Type B pancreatic cell (in vitro differentiated cells): ENCODE measurements at regions not wholly inside any gene's neighbourhood (a gene's known extent, or its start where the extent isn't known, plus 50 kb on each side); places are given as distances from the start of the nearest gene placed in this dataset.
"Not testable (repeated sequence)": the region's sequence is repeated elsewhere in the genome, so short reads cannot be mapped to it uniquely, and the experiment has no call there.

Source experiments
- DNase-seq: peaks from one replicate; pipeline ENCODE4 v3.0.0; 2021; ENCODE audit warnings: mixed read lengths; ENCODE audit not compliant: unreplicated experiment; ENCODE audit errors: extremely low spot score
- H3K27ac Mint-ChIP-seq: 2 replicates; pipeline ENCODE4 v1.8.0; 2021; ENCODE audit warnings: mild to moderate bottlenecking, mixed read lengths
- H3K27me3 Mint-ChIP-seq: 2 replicates; pipeline ENCODE4 v1.8.0; 2021; ENCODE audit warnings: mixed read lengths
- H3K36me3 Mint-ChIP-seq: 2 replicates; pipeline ENCODE4 v1.8.0; 2021; ENCODE audit warnings: mixed read lengths
- H3K4me1 Mint-ChIP-seq: one replicate; pipeline ENCODE4 v1.8.0; 2021; ENCODE audit warnings: mixed read lengths; ENCODE audit not compliant: unreplicated experiment
- H3K4me3 Mint-ChIP-seq: 2 replicates; pipeline ENCODE4 v1.8.0; 2021; ENCODE audit warnings: mild to moderate bottlenecking, mixed read lengths
- H3K9me3 Mint-ChIP-seq: 2 replicates; pipeline ENCODE4 v1.8.0; 2021; ENCODE audit warnings: mixed read lengths
- TF ChIP-seq, protein P1 (sequence below): fragments of 200-600 bp; sonication (generic); conservative IDR thresholded peaks from 2 replicates; pipeline ENCODE4 v1.5.0; 2021; ENCODE audit warnings: antibody characterized with exemption, mild to moderate bottlenecking

DNA sequence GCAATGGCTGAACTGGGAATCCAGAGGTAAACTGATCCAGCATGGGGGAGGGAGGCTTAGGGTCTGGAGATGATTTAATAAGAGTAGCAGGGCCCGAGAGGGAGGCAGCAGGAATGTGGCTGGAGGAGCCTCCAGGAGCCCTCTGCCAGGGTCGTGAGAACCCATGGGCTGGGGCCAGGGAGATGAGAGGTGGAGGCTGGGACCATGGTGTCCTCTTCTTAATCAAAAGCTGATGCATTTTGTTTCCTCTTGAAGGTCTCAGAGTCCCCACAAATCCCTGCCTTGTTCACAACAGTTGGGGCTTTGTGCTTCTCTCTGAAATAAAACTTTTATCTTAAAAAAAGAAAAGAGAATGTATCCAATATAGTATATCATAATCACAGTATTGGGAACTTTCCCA, 123.7 kb upstream of the ZNF516 start:
- no peak for DNase-seq
- H3K9me3 Mint-ChIP-seq = no peaks in the 10 kb centered on the region
- H3K36me3 Mint-ChIP-seq = no peaks in the 10 kb centered on the region
- H3K27me3 Mint-ChIP-seq = peaks cover 3% of the 10 kb centered on the region
- H3K27ac Mint-ChIP-seq = peak overlapping the region; percentile 92
- TF ChIP-seq, protein P1, sequence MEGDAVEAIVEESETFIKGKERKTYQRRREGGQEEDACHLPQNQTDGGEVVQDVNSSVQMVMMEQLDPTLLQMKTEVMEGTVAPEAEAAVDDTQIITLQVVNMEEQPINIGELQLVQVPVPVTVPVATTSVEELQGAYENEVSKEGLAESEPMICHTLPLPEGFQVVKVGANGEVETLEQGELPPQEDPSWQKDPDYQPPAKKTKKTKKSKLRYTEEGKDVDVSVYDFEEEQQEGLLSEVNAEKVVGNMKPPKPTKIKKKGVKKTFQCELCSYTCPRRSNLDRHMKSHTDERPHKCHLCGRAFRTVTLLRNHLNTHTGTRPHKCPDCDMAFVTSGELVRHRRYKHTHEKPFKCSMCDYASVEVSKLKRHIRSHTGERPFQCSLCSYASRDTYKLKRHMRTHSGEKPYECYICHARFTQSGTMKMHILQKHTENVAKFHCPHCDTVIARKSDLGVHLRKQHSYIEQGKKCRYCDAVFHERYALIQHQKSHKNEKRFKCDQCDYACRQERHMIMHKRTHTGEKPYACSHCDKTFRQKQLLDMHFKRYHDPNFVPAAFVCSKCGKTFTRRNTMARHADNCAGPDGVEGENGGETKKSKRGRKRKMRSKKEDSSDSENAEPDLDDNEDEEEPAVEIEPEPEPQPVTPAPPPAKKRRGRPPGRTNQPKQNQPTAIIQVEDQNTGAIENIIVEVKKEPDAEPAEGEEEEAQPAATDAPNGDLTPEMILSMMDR = no peak
- peak overlapping the region; percentile 87 for H3K4me3 Mint-ChIP-seq
- H3K4me1 Mint-ChIP-seq = peaks cover 55% of the 10 kb centered on the region

GRCh38 chr18:76616373-76616772, 121.3 kb upstream of the ZNF516 start:
- Mint-ChIP-seq H3K4me1 (peaks cover 40% of the 10 kb centered on the region), H3K36me3 (no peaks in the 10 kb centered on the region), H3K27ac (no peak overlapping the region), H3K4me3 (no peak overlapping the region), H3K27me3 (peaks cover 3% of the 10 kb centered on the region), H3K9me3 (no peaks in the 10 kb centered on the region)
- DNase-seq = no peak
- TF ChIP-seq, protein P1 = no peak

DNA sequence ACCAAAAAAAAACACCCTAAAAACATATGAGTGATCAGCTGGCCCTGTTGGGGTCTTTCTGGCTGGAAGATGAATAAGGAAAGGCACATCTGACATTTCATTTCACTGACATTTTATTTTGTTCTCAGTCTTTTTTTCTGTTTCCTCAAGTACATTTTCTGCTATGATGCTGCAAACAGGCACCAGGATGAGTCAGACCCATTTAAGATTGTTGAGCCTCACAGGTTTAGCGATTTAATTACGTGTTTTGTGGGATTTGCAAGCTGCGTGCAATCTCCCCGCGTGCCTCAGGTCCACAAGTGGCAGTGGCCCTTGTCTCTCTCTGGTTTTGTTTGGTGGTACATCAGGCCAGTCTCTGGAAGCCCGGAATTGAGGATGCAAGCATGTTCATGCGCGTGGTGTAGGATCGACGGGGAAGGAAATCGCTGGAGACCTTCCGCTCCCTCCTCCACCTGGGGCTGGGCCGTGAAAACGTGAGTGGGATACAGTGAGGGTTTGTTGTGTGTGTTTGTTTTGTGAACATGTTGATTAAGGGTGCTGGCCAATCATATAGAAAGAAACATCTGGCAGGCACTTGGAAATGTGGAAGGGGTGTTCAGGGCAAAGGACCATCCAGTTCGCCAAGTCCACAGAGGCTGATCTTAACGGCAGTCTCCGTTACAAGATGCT, 120.2 kb upstream of the ZNF516 start:
- peaks cover 37% of the 10 kb centered on the region for H3K4me1 Mint-ChIP-seq
- H3K27ac Mint-ChIP-seq = no peak overlapping the region
- TF ChIP-seq, protein P1 = no peak
- no peak for DNase-seq
- H3K9me3 Mint-ChIP-seq = no peaks in the 10 kb centered on the region
- peaks cover 3% of the 10 kb centered on the region for H3K27me3 Mint-ChIP-seq
- H3K36me3 Mint-ChIP-seq = no peaks in the 10 kb centered on the region
- H3K4me3 Mint-ChIP-seq = no peak overlapping the region

- Mint-ChIP-seq H3K4me1 (peaks cover 25% of the 10 kb centered on the region), H3K27ac (no peak overlapping the region), H3K9me3 (no peaks in the 10 kb centered on the region), H3K36me3 (no peaks in the 10 kb centered on the region), H3K27me3 (peaks cover 3% of the 10 kb centered on the region), H3K4me3 (no peak overlapping the region)
- no peak for DNase-seq
- TF ChIP-seq, protein P1 = no peak
Measured at GRCh38 chr18:76613755-76614120, 118.7 kb upstream of the ZNF516 start.

GRCh38 chr18:76613053-76613754, 118.2 kb upstream of the ZNF516 start:
- Mint-ChIP-seq H3K9me3 (no peaks in the 10 kb centered on the region), H3K4me1 (peaks cover 20% of the 10 kb centered on the region), H3K36me3 (no peaks in the 10 kb centered on the region), H3K27me3 (peaks cover 3% of the 10 kb centered on the region), H3K27ac (no peak overlapping the region), H3K4me3 (no peak overlapping the region)
- no peak for DNase-seq
- TF ChIP-seq, protein P1 = no peak

DNA sequence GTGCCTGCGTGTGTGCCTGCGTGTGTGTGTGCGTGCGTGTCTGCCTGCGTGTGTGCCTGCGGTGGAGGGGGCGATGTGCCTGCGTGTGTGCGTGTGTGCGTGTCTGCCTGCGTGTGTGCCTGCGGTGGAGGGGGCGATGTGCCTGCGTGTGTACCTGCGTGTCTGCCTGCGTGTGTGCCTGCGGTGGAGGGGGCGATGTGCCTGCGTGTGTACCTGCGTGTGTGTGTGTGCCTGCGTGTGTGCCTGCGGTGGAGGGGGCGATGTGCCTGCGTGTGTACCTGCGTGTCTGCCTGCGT, 116.7 kb upstream of the ZNF516 start:
- H3K36me3 Mint-ChIP-seq, H3K27me3 Mint-ChIP-seq: not testable (repeated sequence)

More for the DNA sequence above, 116.7 kb upstream of the ZNF516 start:
- not testable (repeated sequence) for H3K4me3 Mint-ChIP-seq, DNase-seq, H3K9me3 Mint-ChIP-seq, H3K27ac Mint-ChIP-seq
- H3K4me1 Mint-ChIP-seq = peaks cover 14% of the 10 kb centered on the region
